HCT116 (cell line): ENCODE measurements at regions not wholly inside any gene's neighbourhood (a gene's known extent, or its start where the extent isn't known, plus 50 kb on each side); places are given as distances from the start of the nearest gene placed in this dataset.

Experiments
- ATAC-seq: fragments of 200-7000 bp; cut with Tn5 transposase; 2 replicates; pipeline ENCODE4 v1.9.1; 2020; ENCODE audit warnings: mild to moderate bottlenecking, moderate library complexity
- BruUV-seq: library from RNA; stranded (reverse); fragments of 400-500 nt; replicated peaks from 2 replicates; lab custom pipeline; 2021; lab: Mats Ljungman, UMichigan
- CTCF ChIA-PET: fragments of 300-600 bp; sonication (Branson Sonifier 250); formaldehyde crosslinking; loops from one replicate; lab custom pipeline; 2021; ENCODE audit warnings: antibody characterized with exemption; lab: Charles Lee
- POLR2A ChIA-PET: fragments of 300-600, 350-600 bp; sonication (Branson Sonifier 250); formaldehyde crosslinking; loops from one replicate; lab custom pipeline; 2021; ENCODE audit warnings: antibody characterized with exemption; lab: Charles Lee
- RAD21 ChIA-PET, 2 experiments: fragments of 300-600 bp; sonication (Branson Sonifier 250); formaldehyde crosslinking; loops; one replicate each; lab custom pipeline; 2023; ENCODE audit warnings: low total read pairs in 2 of 2; ENCODE audit not compliant: uncharacterized antibody in 2 of 2, unreplicated experiment in 2 of 2, low non-redundant PET in 1 of 2; lab: Charles Lee
- DNase-seq: peaks from one replicate; pipeline ENCODE4 v3.0.0-alpha.2; 2010; ENCODE audit warnings: low read depth, low spot score
- H2AFZ ChIP-seq: fragments of 200-600 bp; shearing (Covaris generic), sonication (generic); 2 replicates; pipeline ENCODE4 v1.6.1; 2017; ENCODE audit warnings: low read depth, mixed run types, mixed read lengths, antibody characterized with exemption, low read length; ENCODE audit not compliant: poor library complexity, severe bottlenecking
- H3K27ac ChIP-seq: 2 replicates; pipeline ENCODE4 v1.5.1; 2012; ENCODE audit warnings: low read depth, low read length
- H3K27me3 ChIP-seq: fragments of 200-600 bp; sonication (generic); 2 replicates; pipeline ENCODE4 v1.6.1; 2016; ENCODE audit warnings: mixed run types, low read length, mixed read lengths; ENCODE audit not compliant: insufficient read depth
- H3K36me3 ChIP-seq, 2 experiments: fragments of 200-500 bp in 1 of 2; fragments of 200-600 bp in 1 of 2; sonication (Bioruptor generic) in 1 of 2; sonication (generic) in 1 of 2; 2 replicates each; pipeline versions ENCODE4 v1.5.1 to v1.6.1; 2014 to 2016; ENCODE audit warnings: low read length in 2 of 2, inconsistent platforms in 1 of 2, mixed read lengths in 1 of 2, mixed run types in 1 of 2; ENCODE audit not compliant: insufficient read depth in 2 of 2, control insufficient read depth in 1 of 2
- H3K4me1 ChIP-seq, 2 experiments: fragments of 200-600 bp in 1 of 2; sonication (generic) in 1 of 2; 2 replicates each; pipeline versions ENCODE4 v1.5.1 to v1.6.1; 2012 to 2017; ENCODE audit warnings: low read length in 2 of 2, inconsistent platforms in 1 of 2, mild to moderate bottlenecking in 1 of 2, mixed read lengths in 1 of 2, mixed run types in 1 of 2, moderate library complexity in 1 of 2; ENCODE audit not compliant: insufficient read depth in 2 of 2, control insufficient read depth in 1 of 2
- H3K4me2 ChIP-seq: fragments of 200-600 bp; sonication (generic); 2 replicates; pipeline ENCODE4 v1.6.1; 2017; ENCODE audit warnings: mixed run types, low read length, mixed read lengths
- H3K4me3 ChIP-seq, 2 experiments: fragments of 200-600 bp in 1 of 2; sonication (generic) in 1 of 2; replicated peaks in 1 of 2; 2 replicates each; pipeline ENCODE4 v1.5.1; 2011 to 2016; ENCODE audit warnings: low read length in 2 of 2, control low read depth in 1 of 2, low read depth in 1 of 2, mild to moderate bottlenecking in 1 of 2, mixed read lengths in 1 of 2, mixed run types in 1 of 2
- H3K79me2 ChIP-seq: fragments of 200-600 bp; sonication (generic); 2 replicates; pipeline ENCODE4 v1.6.1; 2017; ENCODE audit warnings: mild to moderate bottlenecking, mixed run types, low read length, moderate library complexity, mixed read lengths; ENCODE audit not compliant: insufficient read depth
- H3K9ac ChIP-seq: fragments of 200-600 bp; sonication (generic); 2 replicates; pipeline ENCODE4 v1.6.1; 2016; ENCODE audit warnings: low read length, mixed read lengths
- H3K9me2 ChIP-seq: fragments of 200-600 bp; sonication (generic), shearing (Covaris generic); 2 replicates; pipeline ENCODE4 v1.6.1; 2017; ENCODE audit warnings: mixed run types, mild to moderate bottlenecking, moderate library complexity; ENCODE audit not compliant: insufficient read depth
- H3K9me3 ChIP-seq, 2 experiments: fragments of 200-500 bp in 1 of 2; fragments of 200-600 bp in 1 of 2; sonication (Bioruptor generic) in 1 of 2; sonication (generic) in 1 of 2; 2 replicates each; pipeline ENCODE4 v1.6.1; 2014 to 2017; ENCODE audit warnings: low read length in 2 of 2, mixed read lengths in 2 of 2, inconsistent platforms in 1 of 2, low read depth in 1 of 2, mild to moderate bottlenecking in 1 of 2, mixed run types in 1 of 2, moderate library complexity in 1 of 2; ENCODE audit not compliant: control insufficient read depth in 1 of 2, insufficient read depth in 1 of 2
- H4K20me1 ChIP-seq: fragments of 200-600 bp; sonication (generic), shearing (Covaris generic); 2 replicates; pipeline ENCODE4 v1.6.1; 2017; ENCODE audit warnings: mixed run types, mild to moderate bottlenecking, moderate library complexity; ENCODE audit not compliant: insufficient read depth
- ATF3 ChIP-seq: IDR thresholded peaks from 2 replicates; pipeline ENCODE4 v1.6.1; 2012
- CBX3 ChIP-seq: IDR thresholded peaks from 2 replicates; pipeline ENCODE4 v1.6.1; 2012; ENCODE audit warnings: low read depth
- CTCF ChIP-seq, 3 experiments: fragments of 200-600 bp in 1 of 3; sonication (generic) in 1 of 3; IDR thresholded peaks in 2 of 3; conservative IDR thresholded peaks in 1 of 3; 2 replicates each; pipeline ENCODE4 v1.5.1; 2012 to 2017; ENCODE audit warnings: low read depth in 2 of 3, low read length in 2 of 3, antibody characterized with exemption in 1 of 3, borderline replicate concordance in 1 of 3, control low read depth in 1 of 3, mild to moderate bottlenecking in 1 of 3, mixed read lengths in 1 of 3, mixed run types in 1 of 3, moderate library complexity in 1 of 3; ENCODE audit not compliant: insufficient read depth in 1 of 3
- EGR1 ChIP-seq: IDR thresholded peaks from 2 replicates; pipeline ENCODE4 v1.6.1; 2012; ENCODE audit warnings: low read depth
- ELF1 ChIP-seq: IDR thresholded peaks from 2 replicates; pipeline ENCODE4 v1.6.1; 2012; ENCODE audit warnings: low read depth, borderline replicate concordance
- EZH2 ChIP-seq: fragments of 200-600 bp; sonication (generic); IDR thresholded peaks from 2 replicates; pipeline ENCODE4 v1.6.1; 2017; ENCODE audit warnings: antibody characterized with exemption, mixed run types
- EZH2phosphoT487 ChIP-seq: fragments of 200-600 bp; IDR thresholded peaks from 2 replicates; pipeline ENCODE4 v1.6.1; 2018; ENCODE audit warnings: antibody characterized with exemption, borderline replicate concordance
- JUND ChIP-seq: IDR thresholded peaks from 2 replicates; pipeline ENCODE4 v1.6.1; 2012
- POLR2A ChIP-seq: IDR thresholded peaks from 2 replicates; pipeline ENCODE4 v1.7.0; 2011; ENCODE audit warnings: borderline replicate concordance; ENCODE audit not compliant: insufficient read depth, insufficient read length; ENCODE audit errors: extremely low read depth
- POLR2AphosphoS5 ChIP-seq: IDR thresholded peaks from 2 replicates; pipeline ENCODE4 v1.6.1; 2011; ENCODE audit warnings: mild to moderate bottlenecking, low read depth, low read length, moderate library complexity
- RAD21 ChIP-seq: IDR thresholded peaks from 2 replicates; pipeline ENCODE4 v1.6.1; 2012; ENCODE audit warnings: low read depth, mild to moderate bottlenecking
- REST ChIP-seq: IDR thresholded peaks from 2 replicates; pipeline ENCODE4 v1.6.1; 2012; ENCODE audit warnings: low read depth
- SP1 ChIP-seq: IDR thresholded peaks from 2 replicates; pipeline ENCODE4 v1.6.1; 2012; ENCODE audit warnings: low read depth
- YY1 ChIP-seq: IDR thresholded peaks from 2 replicates; pipeline ENCODE4 v1.6.1; 2011; ENCODE audit warnings: low read length, low read depth, moderate library complexity, mild to moderate bottlenecking; ENCODE audit not compliant: insufficient replicate concordance; ENCODE audit errors: extremely low read depth
- ZBTB33 ChIP-seq: IDR thresholded peaks from 2 replicates; pipeline ENCODE4 v1.6.1; 2011; ENCODE audit warnings: mild to moderate bottlenecking, low read length, moderate library complexity; ENCODE audit not compliant: insufficient replicate concordance; ENCODE audit errors: extremely low read depth
- ZFX ChIP-seq: fragments of 450-650 bp; IDR thresholded peaks from 2 replicates; pipeline ENCODE4 v1.6.1; 2017
- ZNF274 ChIP-seq: fragments of 200-500 bp; sonication (Bioruptor generic); IDR thresholded peaks from 2 replicates; pipeline ENCODE4 v1.6.1; 2014; ENCODE audit warnings: mild to moderate bottlenecking, low read depth, low read length, inconsistent platforms
- intact Hi-C: fragments of 100-400 bp; cut with micrococcal nuclease; formaldehyde crosslinking; loops from 2 replicates; pipeline ENCODE4 v1.10.0; 2022
- TF ChIP-seq, protein P1 (sequence below): IDR thresholded peaks from 2 replicates; pipeline ENCODE4 v1.6.1; 2012

- TF ChIP-seq RAD21 (no peak), JUND (no peak), ATF3 (no peak), CBX3 (no peak), POLR2A (no peak), CTCF (IDR thresholded peaks at IDR 0.05 in 2 of 3, conservative IDR thresholded peaks at IDR 0.05 in 1 of 3; ENCODE audit: borderline replicate concordance in 1 of 3, insufficient read depth in 1 of 3, low read depth in 2 of 3, low read length in 2 of 3) (no peak), ELF1 (no peak), EGR1 (no peak), EZH2 (no peak), EZH2phosphoT487 (no peak), REST (no peak), ZNF274 (no peak), YY1 (no peak), ZFX (no peak), POLR2AphosphoS5 (no peak), ZBTB33 (no peak), SP1 (no peak)
- TF ChIP-seq, protein P1, sequence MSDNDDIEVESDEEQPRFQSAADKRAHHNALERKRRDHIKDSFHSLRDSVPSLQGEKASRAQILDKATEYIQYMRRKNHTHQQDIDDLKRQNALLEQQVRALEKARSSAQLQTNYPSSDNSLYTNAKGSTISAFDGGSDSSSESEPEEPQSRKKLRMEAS, result no peak
- no peaks in the 10 kb centered on the region for H3K9me2 ChIP-seq
- intact Hi-C loops, result no loop called here
- H3K4me3 ChIP-seq, result no peak overlapping the region
- ChIA-PET RAD21 (no interaction called here), POLR2A (no interaction called here), CTCF (no interaction called here)
- no peak overlapping the region for H3K9ac ChIP-seq
- no TSS peak for BruUV-seq
- no peak overlapping the region for H3K4me2 ChIP-seq
- no peaks in the 10 kb centered on the region for H3K79me2 ChIP-seq
- H3K27me3 ChIP-seq, result no peaks in the 10 kb centered on the region
- peaks cover 16 to 34% of the 10 kb centered on the region in 2 experiments for H3K4me1 ChIP-seq
- H3K9me3 ChIP-seq, result no peaks in the 10 kb centered on the region
- DNase-seq, result no peak
- H2AFZ ChIP-seq, result no peak overlapping the region
- H3K36me3 ChIP-seq, result no peaks in the 10 kb centered on the region
- no peak overlapping the region for H3K27ac ChIP-seq
- ATAC-seq, result no peak
- H4K20me1 ChIP-seq, result no peaks in the 10 kb centered on the region
Observed at GRCh38 chr11:129285402-129285786, 90.3 kb upstream of the BARX2 start.
